ENCODE measurements at regions not wholly inside any gene's neighbourhood (a gene's known extent, or its start where the extent isn't known, plus 50 kb on each side); places are given as distances from the start of the nearest gene placed in this dataset.

GRCh38 chrX:1873671-1874070 is 258.8 kb downstream of the ASMT start:
- TF ChIP-seq FOSB (CRISPR knock-in tag; IDR thresholded peaks at IDR 0.05) (no peak), CTCF (IDR thresholded peaks at IDR 0.05) (no peak), REST (IDR thresholded peaks at IDR 0.05) (no peak), NR3C1 (IDR thresholded peaks at IDR 0.05) (no peak), EP300 (IDR thresholded peaks at IDR 0.05) (no peak)
